ENCODE measurements at regions not wholly inside any gene's neighbourhood (a gene's known extent, or its start where the extent isn't known, plus 50 kb on each side); places are given as distances from the start of the nearest gene placed in this dataset.

DNA sequence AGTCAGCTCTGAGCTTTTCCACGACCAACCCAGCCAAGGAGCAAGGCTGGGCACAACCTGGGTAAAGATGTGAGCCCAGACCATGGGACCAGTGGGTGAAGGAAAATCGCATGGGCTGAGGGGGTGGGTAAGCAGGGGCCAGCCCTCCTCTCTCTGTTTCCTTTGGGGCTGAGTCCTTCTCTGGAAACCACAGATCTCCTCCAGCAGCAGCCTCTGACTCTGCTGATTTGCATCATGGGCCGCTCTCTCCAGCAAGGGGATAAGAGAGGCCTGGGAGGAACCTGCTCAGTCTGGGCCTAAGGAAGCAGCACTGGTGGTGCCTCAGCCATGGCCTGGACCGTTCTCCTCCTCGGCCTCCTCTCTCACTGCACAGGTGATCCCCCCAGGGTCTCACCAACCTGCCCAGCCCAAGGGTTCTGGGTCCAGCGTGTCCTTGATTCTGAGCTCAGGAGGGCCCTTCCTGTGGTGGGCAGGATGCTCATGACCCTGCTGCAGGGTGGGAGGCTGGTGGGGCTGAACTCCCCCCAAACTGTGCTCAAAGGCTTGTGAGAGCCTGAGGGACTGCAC, 67.8 kb downstream of the GGTLC2 start:
- peak; percentile 40 to 70 for DNase-seq (ENCODE audit: extremely low spot score in 2 of 2)
- H3K27ac ChIP-seq: no peak overlapping the region
- no peaks in the 10 kb centered on the region for H3K36me3 ChIP-seq
- no peaks in the 10 kb centered on the region for H3K27me3 ChIP-seq
- TF ChIP-seq POLR2A (IDR thresholded peaks at IDR 0.05) (no peak), POLR2AphosphoS5 (IDR thresholded peaks at IDR 0.05; ENCODE audit: insufficient read depth in 1 of 2, low read depth in 1 of 2) (no peak)
- TF ChIP-seq, protein P1, sequence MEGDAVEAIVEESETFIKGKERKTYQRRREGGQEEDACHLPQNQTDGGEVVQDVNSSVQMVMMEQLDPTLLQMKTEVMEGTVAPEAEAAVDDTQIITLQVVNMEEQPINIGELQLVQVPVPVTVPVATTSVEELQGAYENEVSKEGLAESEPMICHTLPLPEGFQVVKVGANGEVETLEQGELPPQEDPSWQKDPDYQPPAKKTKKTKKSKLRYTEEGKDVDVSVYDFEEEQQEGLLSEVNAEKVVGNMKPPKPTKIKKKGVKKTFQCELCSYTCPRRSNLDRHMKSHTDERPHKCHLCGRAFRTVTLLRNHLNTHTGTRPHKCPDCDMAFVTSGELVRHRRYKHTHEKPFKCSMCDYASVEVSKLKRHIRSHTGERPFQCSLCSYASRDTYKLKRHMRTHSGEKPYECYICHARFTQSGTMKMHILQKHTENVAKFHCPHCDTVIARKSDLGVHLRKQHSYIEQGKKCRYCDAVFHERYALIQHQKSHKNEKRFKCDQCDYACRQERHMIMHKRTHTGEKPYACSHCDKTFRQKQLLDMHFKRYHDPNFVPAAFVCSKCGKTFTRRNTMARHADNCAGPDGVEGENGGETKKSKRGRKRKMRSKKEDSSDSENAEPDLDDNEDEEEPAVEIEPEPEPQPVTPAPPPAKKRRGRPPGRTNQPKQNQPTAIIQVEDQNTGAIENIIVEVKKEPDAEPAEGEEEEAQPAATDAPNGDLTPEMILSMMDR (IDR thresholded peaks at IDR 0.05): no peak
- intact Hi-C loops (cut with DNase I): no loop called here
- no peaks in the 10 kb centered on the region for H3K9me3 ChIP-seq
- H3K4me3 ChIP-seq: no peak overlapping the region
- H3K4me1 ChIP-seq: no peaks in the 10 kb centered on the region

DNA sequence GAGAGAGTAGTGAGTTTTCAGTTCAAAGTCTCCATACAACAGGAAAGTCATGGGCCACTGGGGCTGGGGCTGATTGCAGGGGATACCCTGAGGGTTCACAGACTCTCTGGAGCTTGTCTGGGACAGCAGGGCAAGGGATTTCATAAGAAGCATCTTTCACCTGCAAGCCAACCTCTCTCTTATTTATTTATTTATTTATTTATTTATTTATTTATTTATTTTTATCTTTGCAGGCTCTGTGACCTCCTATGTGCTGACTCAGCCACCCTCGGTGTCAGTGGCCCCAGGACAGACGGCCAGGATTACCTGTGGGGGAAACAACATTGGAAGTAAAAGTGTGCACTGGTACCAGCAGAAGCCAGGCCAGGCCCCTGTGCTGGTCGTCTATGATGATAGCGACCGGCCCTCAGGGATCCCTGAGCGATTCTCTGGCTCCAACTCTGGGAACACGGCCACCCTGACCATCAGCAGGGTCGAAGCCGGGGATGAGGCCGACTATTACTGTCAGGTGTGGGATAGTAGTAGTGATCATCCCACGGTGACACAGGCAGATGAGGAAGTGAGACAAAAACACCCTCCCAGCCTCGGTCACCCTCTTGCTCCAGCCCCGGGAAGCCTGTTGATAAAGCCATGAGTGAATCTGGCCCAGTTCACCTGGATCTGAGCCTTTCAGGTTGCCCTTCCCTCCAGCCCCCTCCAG, 68.4 kb downstream of the GGTLC2 start:
- H3K27ac ChIP-seq: no peak overlapping the region
- intact Hi-C loops (cut with DNase I): no loop called here
- TF ChIP-seq, protein P1 (IDR thresholded peaks at IDR 0.05): no peak
- TF ChIP-seq POLR2A (IDR thresholded peaks at IDR 0.05): no peak
- TF ChIP-seq POLR2AphosphoS5 (IDR thresholded peaks at IDR 0.05; ENCODE audit: insufficient read depth in 1 of 2, low read depth in 1 of 2): no peak

DNA sequence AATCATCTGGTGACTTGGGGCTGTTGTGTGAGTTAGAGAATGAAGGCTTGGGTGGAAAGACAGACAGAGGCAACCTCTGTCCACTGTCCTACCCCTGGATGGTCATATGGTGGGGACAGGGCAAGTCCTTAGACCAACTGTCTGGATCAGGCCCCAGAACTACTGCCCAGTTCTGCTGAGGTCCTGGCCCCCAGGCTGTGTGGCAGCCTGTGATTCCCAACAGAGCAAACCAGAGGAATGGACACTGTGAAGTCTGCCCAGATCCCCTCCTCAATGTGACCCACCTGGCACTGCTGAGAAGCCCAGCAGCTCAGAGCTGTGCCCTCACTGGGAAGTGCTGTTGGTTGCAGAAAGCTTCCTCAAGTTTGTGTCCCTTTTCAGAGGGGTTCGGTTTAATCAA, 69.0 kb downstream of the GGTLC2 start:
- intact Hi-C loops (cut with DNase I): no loop called here
- no peaks in the 10 kb centered on the region for H3K36me3 ChIP-seq
- no peak overlapping the region for H3K4me3 ChIP-seq
- H3K27ac ChIP-seq: no peak overlapping the region
- H3K27me3 ChIP-seq: no peaks in the 10 kb centered on the region
- TF ChIP-seq POLR2A (IDR thresholded peaks at IDR 0.05): no peak
- no peak for TF ChIP-seq POLR2AphosphoS5 (IDR thresholded peaks at IDR 0.05; ENCODE audit: insufficient read depth in 1 of 2, low read depth in 1 of 2)
- TF ChIP-seq, protein P1 (IDR thresholded peaks at IDR 0.05): no peak
- DNase-seq (ENCODE audit: extremely low spot score in 2 of 2): peak; percentile 37 to 61
- H3K9me3 ChIP-seq: no peaks in the 10 kb centered on the region
- no peaks in the 10 kb centered on the region for H3K4me1 ChIP-seq

More for the DNA sequence above, 68.4 kb downstream of the GGTLC2 start:
- Histone ChIP-seq H3K4me3 (no peak overlapping the region), H3K4me1 (no peaks in the 10 kb centered on the region), H3K27me3 (no peaks in the 10 kb centered on the region), H3K36me3 (no peaks in the 10 kb centered on the region), H3K9me3 (no peaks in the 10 kb centered on the region)
- peak; percentile 64 to 91 for DNase-seq (ENCODE audit: extremely low spot score in 2 of 2)

DNA sequence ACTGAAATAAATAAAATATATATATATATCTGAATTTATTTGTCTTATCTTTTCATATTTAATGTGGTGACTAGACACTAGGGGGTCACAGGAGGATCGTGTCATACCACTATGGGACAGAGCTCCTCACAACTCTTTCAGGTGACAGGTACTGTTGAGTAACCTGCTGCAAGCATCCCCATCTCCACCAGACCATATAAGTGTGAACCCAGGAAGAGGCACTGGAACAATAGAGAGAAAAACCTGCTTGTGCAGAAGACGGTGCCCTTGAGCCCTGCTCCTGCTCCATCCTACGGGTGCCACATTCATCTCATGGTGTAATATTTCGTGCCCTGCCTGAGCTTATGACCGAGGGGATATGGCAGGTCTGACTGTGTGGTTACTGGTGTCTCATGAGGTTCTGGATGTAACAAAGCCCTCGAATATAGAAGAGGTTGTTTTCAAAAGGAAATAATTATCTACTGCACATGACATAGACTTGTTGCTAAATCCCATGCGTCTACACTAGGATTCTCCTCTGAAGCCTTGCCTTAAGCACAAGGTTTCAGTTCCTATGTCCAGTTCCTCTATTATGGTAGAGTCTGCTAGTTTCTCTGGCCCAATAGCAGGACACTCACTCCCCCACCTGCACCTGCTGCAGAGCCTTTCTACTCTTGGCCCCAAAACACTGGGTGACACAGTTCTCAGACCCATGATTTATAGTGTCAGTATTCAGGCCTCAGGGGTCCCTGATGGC, 70.4 kb downstream of the GGTLC2 start:
- no peaks in the 10 kb centered on the region for H3K27me3 ChIP-seq
- H3K4me1 ChIP-seq: no peaks in the 10 kb centered on the region
- H3K36me3 ChIP-seq: no peaks in the 10 kb centered on the region
- TF ChIP-seq POLR2A (IDR thresholded peaks at IDR 0.05) (no peak), POLR2AphosphoS5 (IDR thresholded peaks at IDR 0.05; ENCODE audit: insufficient read depth in 1 of 2, low read depth in 1 of 2) (no peak)
- TF ChIP-seq, protein P1 (IDR thresholded peaks at IDR 0.05): no peak
- H3K4me3 ChIP-seq: no peak overlapping the region
- H3K27ac ChIP-seq: no peak overlapping the region
- peak; percentile 37 to 40 for DNase-seq (ENCODE audit: extremely low spot score in 2 of 2)
- intact Hi-C loops (cut with DNase I): no loop called here
- H3K9me3 ChIP-seq: no peaks in the 10 kb centered on the region
